Thyroid gland (tissue), 4 donors: ENCODE measurements at regions not wholly inside any gene's neighbourhood (a gene's known extent, or its start where the extent isn't known, plus 50 kb on each side); places are given as distances from the start of the nearest gene placed in this dataset.
"Not testable (repeated sequence)": the region's sequence is repeated elsewhere in the genome, so short reads cannot be mapped to it uniquely, and the experiment has no call there.

Experiments
- DNase-seq, 2 donors: peaks; one replicate each; pipeline ENCODE4 v3.0.0-alpha.2; 2019
- H3K27ac ChIP-seq, 3 donors: fragments of 200-600 bp; sonication (generic); 1 replicate in 2 of 3; 2 replicates in 1 of 3; pipeline ENCODE4 v1.5.1; 2016 to 2019; ENCODE audit warnings: mild to moderate bottlenecking in 1 of 3, moderate library complexity in 1 of 3
- H3K27me3 ChIP-seq: fragments of 200-600 bp; sonication (generic); one replicate; pipeline ENCODE4 v1.5.1; 2019
- H3K36me3 ChIP-seq, 2 donors: fragments of 200-600 bp; sonication (generic); one replicate each; pipeline ENCODE4 v1.5.1; 2016 to 2019
- H3K4me1 ChIP-seq, 2 donors: fragments of 200-600 bp; sonication (generic); one replicate each; pipeline ENCODE4 v1.5.1; 2017 to 2019
- H3K4me3 ChIP-seq, 3 donors: fragments of 200-600 bp; sonication (generic); replicated peaks in 1 of 3; 1 replicate in 2 of 3; 2 replicates in 1 of 3; pipeline ENCODE4 v1.5.1; 2016; ENCODE audit warnings: mild to moderate bottlenecking in 1 of 3
- H3K9me3 ChIP-seq: fragments of 200-600 bp; sonication (generic); one replicate; pipeline ENCODE4 v1.5.1; 2017
- CTCF ChIP-seq, 6 experiments: fragments of 200-600 bp in 3 of 6; fragments of 450-650 bp in 3 of 6; sonication (generic) in 3 of 6; IDR thresholded peaks; one replicate each; pipeline ENCODE4 v1.5.1; 2016 to 2019; ENCODE audit warnings: antibody characterized with exemption in 6 of 6, mild to moderate bottlenecking in 2 of 6, inconsistent platforms in 1 of 6, moderate library complexity in 1 of 6
- POLR2A ChIP-seq, 2 donors: fragments of 450-650 bp; IDR thresholded peaks; one replicate each; pipeline ENCODE4 v1.6.1; 2017; ENCODE audit warnings: antibody characterized with exemption in 2 of 2, mild to moderate bottlenecking in 2 of 2, moderate library complexity in 1 of 2
- WGBS, 2 donors: methylation state at CpG; one replicate each; pipeline ENCODE4 v1.1.5; 2017; 5-methylcytosine and 5-hydroxymethylcytosine counted together
- intact Hi-C: fragments of 100-400 bp; cut with DNase I; formaldehyde crosslinking; loops from one replicate; pipeline ENCODE4 v1.15.1; 2023

- H3K27me3 ChIP-seq: no peaks in the 10 kb centered on the region
- no peak overlapping the region for H3K27ac ChIP-seq
- no peaks in the 10 kb centered on the region for H3K36me3 ChIP-seq
- intact Hi-C loops: no loop called here
- no peaks in the 10 kb centered on the region for H3K4me1 ChIP-seq
- 91 to 93% methylated on average over 2 of the region's 2 CpGs for WGBS, 2 donors
- no peak for DNase-seq
- TF ChIP-seq POLR2A (IDR thresholded peaks at IDR 0.05) (no peak), CTCF (IDR thresholded peaks at IDR 0.05) (no peak)
- H3K4me3 ChIP-seq: no peak overlapping the region
- no peaks in the 10 kb centered on the region for H3K9me3 ChIP-seq
Observed at GRCh38 chrY:13878506-13878905, 107.8 kb downstream of the VCY start.

GRCh38 chrY:13881096-13881495, 105.2 kb downstream of the VCY start:
- Histone ChIP-seq H3K27ac (no peak overlapping the region), H3K4me1 (no peaks in the 10 kb centered on the region), H3K36me3 (no peaks in the 10 kb centered on the region), H3K4me3 (no peak overlapping the region), H3K27me3 (no peaks in the 10 kb centered on the region), H3K9me3 (no peaks in the 10 kb centered on the region)
- intact Hi-C loops: no loop called here
- DNase-seq: no peak
- TF ChIP-seq POLR2A (IDR thresholded peaks at IDR 0.05) (no peak), CTCF (IDR thresholded peaks at IDR 0.05) (no peak)
- WGBS, 2 donors: 81 to 86% methylated on average over 2 of the region's 2 CpGs

- Histone ChIP-seq H3K4me1 (no peaks in the 10 kb centered on the region), H3K9me3 (no peaks in the 10 kb centered on the region), H3K4me3 (no peak overlapping the region), H3K27ac (no peak overlapping the region), H3K27me3 (no peaks in the 10 kb centered on the region), H3K36me3 (no peaks in the 10 kb centered on the region)
- WGBS, 2 donors: 85 to 93% methylated on average over 5 of the region's 5 CpGs
- DNase-seq: no peak
- intact Hi-C loops: no loop called here
- TF ChIP-seq POLR2A (IDR thresholded peaks at IDR 0.05): no peak
- no peak for TF ChIP-seq CTCF (IDR thresholded peaks at IDR 0.05)
Observed at GRCh38 chrY:13882829-13883228, 103.4 kb downstream of the VCY start.

DNA sequence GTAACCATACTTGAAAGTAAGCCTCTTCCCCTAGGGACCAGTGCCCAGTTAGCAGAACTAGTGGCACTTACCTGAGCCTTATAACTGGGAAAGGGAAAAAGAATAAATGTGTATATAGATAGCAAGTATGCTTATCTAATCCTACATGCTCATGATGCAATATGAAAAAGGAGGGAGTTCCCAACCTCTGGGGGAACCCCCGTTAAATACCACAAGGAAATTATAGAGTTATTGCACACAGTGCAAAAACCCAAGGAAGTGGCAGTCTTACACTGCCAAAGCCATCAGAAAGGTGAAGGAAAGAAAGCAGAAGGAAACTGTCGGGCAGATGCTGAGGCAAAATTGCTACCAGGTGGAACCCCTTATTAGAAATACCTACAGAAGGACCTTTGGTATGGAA, 92.2 kb downstream of the VCY start:
- H3K27ac ChIP-seq, H3K4me1 ChIP-seq, intact Hi-C loops, DNase-seq, H3K9me3 ChIP-seq, H3K36me3 ChIP-seq, H3K4me3 ChIP-seq, H3K27me3 ChIP-seq: not testable (repeated sequence)
- 77 to 85% methylated on average over 2 of the region's 2 CpGs for WGBS, 2 donors

DNA sequence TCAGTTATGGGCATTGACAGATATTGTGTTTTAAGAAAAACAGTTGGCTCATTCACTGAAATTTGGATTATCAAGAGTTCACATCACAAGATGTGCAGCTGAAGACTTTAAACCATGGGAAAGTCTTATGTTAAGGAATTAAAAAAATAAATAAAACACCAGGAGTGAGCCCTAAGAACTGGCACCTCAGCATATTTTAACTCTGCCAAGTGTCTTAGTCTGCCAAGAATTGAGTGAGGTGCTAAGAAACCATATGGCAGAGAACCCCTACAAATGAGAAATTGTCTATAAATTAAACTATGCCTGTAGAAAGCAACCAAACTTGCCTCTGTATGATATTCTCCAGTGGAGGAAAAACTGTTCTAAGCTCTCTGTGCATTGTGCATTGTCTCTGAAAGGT, 78.5 kb downstream of the VCY start:
- H3K27ac ChIP-seq: no peak overlapping the region
- no peak for DNase-seq
- H3K4me3 ChIP-seq: no peak overlapping the region
- intact Hi-C loops: no loop called here
- no peaks in the 10 kb centered on the region for H3K9me3 ChIP-seq
- no peaks in the 10 kb centered on the region for H3K36me3 ChIP-seq
- no peaks in the 10 kb centered on the region for H3K4me1 ChIP-seq
- TF ChIP-seq CTCF (IDR thresholded peaks at IDR 0.05): no peak
- TF ChIP-seq POLR2A (IDR thresholded peaks at IDR 0.05): no peak
- no peaks in the 10 kb centered on the region for H3K27me3 ChIP-seq

- DNase-seq: not testable (repeated sequence)
- 36 to 66% methylated on average over 2 of the region's 2 CpGs for WGBS, 2 donors
Observed at GRCh38 chrY:13930436-13930835, 55.8 kb downstream of the VCY start.

More at GRCh38 chrY:13930436-13930835, 55.8 kb downstream of the VCY start:
- H3K4me1 ChIP-seq, H3K9me3 ChIP-seq, H3K27me3 ChIP-seq, H3K27ac ChIP-seq, H3K36me3 ChIP-seq, intact Hi-C loops, H3K4me3 ChIP-seq: not testable (repeated sequence)
